K562 (cell line): ENCODE measurements at regions not wholly inside any gene's neighbourhood (a gene's known extent, or its start where the extent isn't known, plus 50 kb on each side); places are given as distances from the start of the nearest gene placed in this dataset.

Experiments
- ATAC-seq: fragments of 200-7000 bp; cut with Tn5 transposase; 3 replicates; pipeline ENCODE4 v1.9.1; 2020; ENCODE audit warnings: moderate library complexity
- BruUV-seq: library from RNA; stranded (reverse); fragments of 400-500 nt; replicated peaks from 2 replicates; lab custom pipeline; 2021; lab: Mats Ljungman, UMichigan
- CTCF ChIA-PET: fragments of 300-600 bp; formaldehyde crosslinking; extraction: SDS; loops from one replicate; lab custom pipeline; 2021; ENCODE audit warnings: low intra/inter-chr PET ratio; lab: Yijun Ruan, JAX
- POLR2A ChIA-PET: fragments of 300-600, 350-650 bp; sonication (Branson Sonifier 250); formaldehyde crosslinking; extraction: SDS; loops from one replicate; lab custom pipeline; 2021; ENCODE audit warnings: antibody characterized with exemption, inconsistent platforms; lab: Yijun Ruan, JAX
- DNase-seq, 4 experiments: peaks; one replicate each; pipeline versions ENCODE4 v3.0.0 to v3.0.0-alpha.2; 2011 to 2018; ENCODE audit warnings: low spot score in 3 of 4, mixed read lengths in 3 of 4; ENCODE audit errors: extremely low read depth in 1 of 4
- FAIRE-seq: peaks from 2 replicates; lab custom pipeline; 2011; peaks lifted over from hg19 to GRCh38; lab: Jason Lieb, UNC
- H2AFZ ChIP-seq: 2 replicates; pipeline ENCODE4 v1.6.0; 2011; ENCODE audit warnings: low read depth, low read length, control low read depth, inconsistent platforms
- H3K27ac ChIP-seq: fragments of 200-600 bp; 3 replicates; pipeline ENCODE4 v1.8.0; 2011; ENCODE audit warnings: low read depth, mild to moderate bottlenecking, control low read depth, inconsistent platforms, low read length, moderate library complexity, mixed read lengths; ENCODE audit errors: extremely low read depth
- H3K27me3 ChIP-seq, 2 experiments: fragments of 300-600 bp in 1 of 2; 2 replicates in 1 of 2; 3 replicates in 1 of 2; pipeline versions ENCODE4 v1.6.0 to v1.8.0; 2011; ENCODE audit warnings: inconsistent platforms in 2 of 2, low read length in 2 of 2, mild to moderate bottlenecking in 1 of 2, mixed read lengths in 1 of 2, moderate library complexity in 1 of 2; ENCODE audit not compliant: control insufficient read depth in 2 of 2, insufficient read depth in 2 of 2
- H3K36me3 ChIP-seq: fragments of 300-600 bp; 3 replicates; pipeline ENCODE4 v1.8.0; 2011; ENCODE audit warnings: mild to moderate bottlenecking, low read length, inconsistent platforms; ENCODE audit not compliant: control insufficient read depth, insufficient read depth
- H3K4me1 ChIP-seq, 2 experiments: fragments of 200-600 bp in 1 of 2; replicated peaks in 1 of 2; 2 replicates in 1 of 2; 3 replicates in 1 of 2; pipeline versions ENCODE4 v1.5.1 to v1.8.0; 2011; ENCODE audit warnings: inconsistent platforms in 2 of 2, low read length in 2 of 2, mild to moderate bottlenecking in 1 of 2, mixed read lengths in 1 of 2, moderate library complexity in 1 of 2; ENCODE audit not compliant: control insufficient read depth in 2 of 2, insufficient read depth in 2 of 2
- H3K4me2 ChIP-seq: 2 replicates; pipeline ENCODE4 v1.6.1; 2011; ENCODE audit warnings: low read length, control low read depth, inconsistent platforms, mixed read lengths; ENCODE audit not compliant: insufficient read depth
- H3K4me3 ChIP-seq: fragments of 200-600 bp; sonication (generic), shearing (Covaris generic); 2 replicates; pipeline ENCODE4 v1.5.1; 2016; ENCODE audit warnings: control low read depth, inconsistent platforms
- H3K79me2 ChIP-seq: fragments of 200-600 bp; 3 replicates; pipeline ENCODE4 v1.8.0; 2011; ENCODE audit warnings: low read length, inconsistent platforms; ENCODE audit not compliant: control insufficient read depth, insufficient read depth
- H3K9ac ChIP-seq, 2 experiments: 2 replicates each; pipeline versions ENCODE4 v1.6.0 to v1.6.1; 2011; ENCODE audit warnings: low read depth in 2 of 2, low read length in 2 of 2, control low read depth in 1 of 2, inconsistent platforms in 1 of 2, mild to moderate bottlenecking in 1 of 2, mixed read lengths in 1 of 2; ENCODE audit not compliant: insufficient read depth in 1 of 2
- H3K9me1 ChIP-seq: one replicate; pipeline ENCODE4 v1.6.0; 2011; ENCODE audit warnings: inconsistent platforms, mild to moderate bottlenecking, low read length, moderate library complexity; ENCODE audit not compliant: control insufficient read depth, insufficient read depth
- H3K9me3 ChIP-seq: replicated peaks from 2 replicates; pipeline ENCODE4 v1.5.1; 2011; ENCODE audit warnings: low read depth, low read length, inconsistent platforms; ENCODE audit not compliant: control insufficient read depth, insufficient read depth
- H4K20me1 ChIP-seq: replicated peaks from 2 replicates; pipeline ENCODE4 v1.6.1; 2011; ENCODE audit warnings: low read length, inconsistent platforms, mixed read lengths; ENCODE audit not compliant: control insufficient read depth, insufficient read depth
- KLF16 ChIP-seq: IDR thresholded peaks from 2 replicates; pipeline ENCODE4 v1.6.1; 2016; ENCODE audit warnings: antibody characterized with exemption
- MYBL2 ChIP-seq, 2 experiments: fragments of 450-650 bp in 1 of 2; sonication (generic) in 1 of 2; formaldehyde crosslinking in 1 of 2; IDR thresholded peaks; 2 replicates each; pipeline versions ENCODE4 v1.6.1 to v1.8.1; 2017 to 2022; ENCODE audit warnings: borderline replicate concordance in 1 of 2, inconsistent platforms in 1 of 2, low read depth in 1 of 2, mild to moderate bottlenecking in 1 of 2, missing genetic modification reagents in 1 of 2, moderate library complexity in 1 of 2
- NCOR1 ChIP-seq: fragments of 450-650 bp; IDR thresholded peaks from 2 replicates; pipeline ENCODE4 v1.6.1; 2016; ENCODE audit warnings: mild to moderate bottlenecking, moderate library complexity
- STAG1 ChIP-seq: sonication (generic); formaldehyde crosslinking; IDR thresholded peaks from 2 replicates; pipeline ENCODE4 v1.5.0; 2020; ENCODE audit warnings: missing genetic modification reagents, borderline replicate concordance
- ZNF277 ChIP-seq: fragments of 250-450 bp; sonication (Bioruptor Pico); IDR thresholded peaks from 2 replicates; pipeline ENCODE4 v1.8.0; 2022; ENCODE audit warnings: inconsistent platforms, mild to moderate bottlenecking, moderate library complexity, borderline replicate concordance
- ZNF592 ChIP-seq: fragments of 450-650 bp; IDR thresholded peaks from 2 replicates; pipeline ENCODE4 v1.6.1; 2017; ENCODE audit warnings: antibody characterized with exemption, mild to moderate bottlenecking
- WGBS: fragments of 100-300 bp; shearing (Covaris generic); methylation state at CpG from one replicate; pipeline ENCODE4 v1.1.6; 2016; ENCODE audit warnings: low coverage, mixed read lengths; ENCODE audit not compliant: insufficient coverage; ENCODE audit errors: missing lambda C conversion rate; 5-methylcytosine and 5-hydroxymethylcytosine counted together
- in situ Hi-C: fragments of 300-500 bp; cut with MboI; formaldehyde crosslinking; loops from 4 replicates; pipeline ENCODE4 v1.15.0; 2018; ENCODE audit warnings: inconsistent platforms, mixed read lengths
- intact Hi-C: fragments of 100-400 bp; cut with micrococcal nuclease; formaldehyde crosslinking; loops from 2 replicates; pipeline ENCODE4 v1.14.2; 2022

- Histone ChIP-seq H3K9me3 (peaks cover 2% of the 10 kb centered on the region; the same call in 1 of the 2 replicates), H3K9me1 (no peaks in the 10 kb centered on the region), H3K27me3 (no peaks in the 10 kb centered on the region), H2AFZ (no peak overlapping the region), H3K79me2 (no peaks in the 10 kb centered on the region), H4K20me1 (no peaks in the 10 kb centered on the region), H3K4me2 (no peak overlapping the region), H3K36me3 (no peaks in the 10 kb centered on the region), H3K27ac (no peak overlapping the region), H3K4me3 (no peak overlapping the region), H3K4me1 (no peaks in the 10 kb centered on the region), H3K9ac (no peak overlapping the region)
- DNase-seq (no peak), ATAC-seq (no peak), FAIRE-seq (no peak)
- 6% methylated on average over 2 of the region's 2 CpGs for WGBS
- intact Hi-C loops (no loop called here), in situ Hi-C loops (no loop called here)
- POLR2A ChIA-PET: no interaction called here
- no peak for TF ChIP-seq STAG1
- no peak for TF ChIP-seq KLF16
- no peak for TF ChIP-seq ZNF592
- no peak for TF ChIP-seq MYBL2 (IDR thresholded peaks at IDR 0.05; ENCODE audit: low read depth)
- no peak for TF ChIP-seq MYBL2 (CRISPR knock-in tag; IDR thresholded peaks at IDR 0.05; ENCODE audit: borderline replicate concordance)
- TF ChIP-seq ZNF277: no peak
- TF ChIP-seq NCOR1: no peak
- CTCF ChIA-PET: no interaction called here
- no TSS peak for BruUV-seq
These were observed 79.7 kb upstream of the FERD3L start for GRCh38 chr7:19224951-19225350.
